K562 (cell line): ENCODE measurements at regions not wholly inside any gene's neighbourhood (a gene's known extent, or its start where the extent isn't known, plus 50 kb on each side); places are given as distances from the start of the nearest gene placed in this dataset.

Source experiments
- ATAC-seq: fragments of 200-7000 bp; cut with Tn5 transposase; 3 replicates; pipeline ENCODE4 v1.9.1; 2020; ENCODE audit warnings: moderate library complexity
- BruUV-seq: library from RNA; stranded (reverse); fragments of 400-500 nt; replicated peaks from 2 replicates; lab custom pipeline; 2021; lab: Mats Ljungman, UMichigan
- CTCF ChIA-PET: fragments of 300-600 bp; formaldehyde crosslinking; extraction: SDS; loops from one replicate; lab custom pipeline; 2021; ENCODE audit warnings: low intra/inter-chr PET ratio; lab: Yijun Ruan, JAX
- POLR2A ChIA-PET: fragments of 300-600, 350-650 bp; sonication (Branson Sonifier 250); formaldehyde crosslinking; extraction: SDS; loops from one replicate; lab custom pipeline; 2021; ENCODE audit warnings: antibody characterized with exemption, inconsistent platforms; lab: Yijun Ruan, JAX
- DNase-seq, 4 experiments: peaks; one replicate each; pipeline versions ENCODE4 v3.0.0 to v3.0.0-alpha.2; 2011 to 2018; ENCODE audit warnings: low spot score in 3 of 4, mixed read lengths in 3 of 4; ENCODE audit errors: extremely low read depth in 1 of 4
- FAIRE-seq: peaks from 2 replicates; lab custom pipeline; 2011; peaks lifted over from hg19 to GRCh38; lab: Jason Lieb, UNC
- H2AFZ ChIP-seq: 2 replicates; pipeline ENCODE4 v1.6.0; 2011; ENCODE audit warnings: low read depth, low read length, control low read depth, inconsistent platforms
- H3K27ac ChIP-seq: fragments of 200-600 bp; 3 replicates; pipeline ENCODE4 v1.8.0; 2011; ENCODE audit warnings: low read depth, mild to moderate bottlenecking, control low read depth, inconsistent platforms, low read length, moderate library complexity, mixed read lengths; ENCODE audit errors: extremely low read depth
- H3K27me3 ChIP-seq, 2 experiments: fragments of 300-600 bp in 1 of 2; 2 replicates in 1 of 2; 3 replicates in 1 of 2; pipeline versions ENCODE4 v1.6.0 to v1.8.0; 2011; ENCODE audit warnings: inconsistent platforms in 2 of 2, low read length in 2 of 2, mild to moderate bottlenecking in 1 of 2, mixed read lengths in 1 of 2, moderate library complexity in 1 of 2; ENCODE audit not compliant: control insufficient read depth in 2 of 2, insufficient read depth in 2 of 2
- H3K36me3 ChIP-seq: fragments of 300-600 bp; 3 replicates; pipeline ENCODE4 v1.8.0; 2011; ENCODE audit warnings: mild to moderate bottlenecking, low read length, inconsistent platforms; ENCODE audit not compliant: control insufficient read depth, insufficient read depth
- H3K4me1 ChIP-seq, 2 experiments: fragments of 200-600 bp in 1 of 2; replicated peaks in 1 of 2; 2 replicates in 1 of 2; 3 replicates in 1 of 2; pipeline versions ENCODE4 v1.5.1 to v1.8.0; 2011; ENCODE audit warnings: inconsistent platforms in 2 of 2, low read length in 2 of 2, mild to moderate bottlenecking in 1 of 2, mixed read lengths in 1 of 2, moderate library complexity in 1 of 2; ENCODE audit not compliant: control insufficient read depth in 2 of 2, insufficient read depth in 2 of 2
- H3K4me2 ChIP-seq: 2 replicates; pipeline ENCODE4 v1.6.1; 2011; ENCODE audit warnings: low read length, control low read depth, inconsistent platforms, mixed read lengths; ENCODE audit not compliant: insufficient read depth
- H3K4me3 ChIP-seq: fragments of 200-600 bp; sonication (generic), shearing (Covaris generic); 2 replicates; pipeline ENCODE4 v1.5.1; 2016; ENCODE audit warnings: control low read depth, inconsistent platforms
- H3K79me2 ChIP-seq: fragments of 200-600 bp; 3 replicates; pipeline ENCODE4 v1.8.0; 2011; ENCODE audit warnings: low read length, inconsistent platforms; ENCODE audit not compliant: control insufficient read depth, insufficient read depth
- H3K9ac ChIP-seq, 2 experiments: 2 replicates each; pipeline versions ENCODE4 v1.6.0 to v1.6.1; 2011; ENCODE audit warnings: low read depth in 2 of 2, low read length in 2 of 2, control low read depth in 1 of 2, inconsistent platforms in 1 of 2, mild to moderate bottlenecking in 1 of 2, mixed read lengths in 1 of 2; ENCODE audit not compliant: insufficient read depth in 1 of 2
- H3K9me1 ChIP-seq: one replicate; pipeline ENCODE4 v1.6.0; 2011; ENCODE audit warnings: inconsistent platforms, mild to moderate bottlenecking, low read length, moderate library complexity; ENCODE audit not compliant: control insufficient read depth, insufficient read depth
- H3K9me3 ChIP-seq: replicated peaks from 2 replicates; pipeline ENCODE4 v1.5.1; 2011; ENCODE audit warnings: low read depth, low read length, inconsistent platforms; ENCODE audit not compliant: control insufficient read depth, insufficient read depth
- H4K20me1 ChIP-seq: replicated peaks from 2 replicates; pipeline ENCODE4 v1.6.1; 2011; ENCODE audit warnings: low read length, inconsistent platforms, mixed read lengths; ENCODE audit not compliant: control insufficient read depth, insufficient read depth
- ATF3 ChIP-seq, 2 experiments: fragments of 450-650 bp in 1 of 2; sonication (generic) in 1 of 2; formaldehyde crosslinking in 1 of 2; IDR thresholded peaks in 1 of 2; conservative IDR thresholded peaks in 1 of 2; 2 replicates each; pipeline versions ENCODE4 v1.6.1 to v1.8.1; 2016 to 2023; ENCODE audit warnings: mild to moderate bottlenecking in 2 of 2, moderate library complexity in 2 of 2, inconsistent platforms in 1 of 2, missing genetic modification reagents in 1 of 2
- CHAMP1 ChIP-seq: fragments of 450-650 bp; IDR thresholded peaks from 2 replicates; pipeline ENCODE4 v1.6.1; 2016; ENCODE audit warnings: mild to moderate bottlenecking
- EGR1 ChIP-seq: fragments of 450-650 bp; conservative IDR thresholded peaks from 2 replicates; pipeline ENCODE4 v1.6.1; 2017; ENCODE audit warnings: mild to moderate bottlenecking
- FOXO4 ChIP-seq: fragments of 450-650 bp; formaldehyde crosslinking; IDR thresholded peaks from 2 replicates; pipeline ENCODE4 v1.4.0; 2020; ENCODE audit warnings: mild to moderate bottlenecking, moderate library complexity
- GTF2E2 ChIP-seq: fragments of 200-800 bp; sonication (Bioruptor generic); IDR thresholded peaks from 2 replicates; pipeline ENCODE4 v1.6.1; 2016; ENCODE audit warnings: missing genetic modification characterization, missing compliant biosample characterization
- MTA3 ChIP-seq: fragments of 450-650 bp; formaldehyde crosslinking; IDR thresholded peaks from 2 replicates; pipeline ENCODE4 v1.6.1; 2017; ENCODE audit warnings: mild to moderate bottlenecking, borderline replicate concordance
- POLR2AphosphoS5 ChIP-seq: IDR thresholded peaks from 2 replicates; pipeline ENCODE4 v1.6.1; 2011; ENCODE audit warnings: mild to moderate bottlenecking, low read depth, low read length, moderate library complexity; ENCODE audit not compliant: control insufficient read depth, insufficient read depth
- RBM22 ChIP-seq: fragments of 200-400 bp; formaldehyde crosslinking; IDR thresholded peaks from 2 replicates; pipeline ENCODE4 v1.6.1; 2018; ENCODE audit warnings: low read length, low read depth; ENCODE audit not compliant: poor library complexity, severe bottlenecking
- SIN3A ChIP-seq, 2 experiments: fragments of 150-350 bp in 1 of 2; IDR thresholded peaks; 2 replicates each; pipeline ENCODE4 v1.6.1; 2011 to 2016; ENCODE audit warnings: borderline replicate concordance in 2 of 2, low read depth in 2 of 2, low read length in 2 of 2, mild to moderate bottlenecking in 2 of 2, moderate library complexity in 2 of 2; ENCODE audit not compliant: control insufficient read depth in 1 of 2
- SMAD1 ChIP-seq: fragments of 150-350 bp; IDR thresholded peaks from 2 replicates; pipeline ENCODE4 v1.6.1; 2014; ENCODE audit warnings: low read length, low read depth; ENCODE audit not compliant: partially characterized antibody
- STAT5A ChIP-seq: IDR thresholded peaks from 2 replicates; pipeline ENCODE4 v1.6.1; 2012; ENCODE audit warnings: low read length, inconsistent platforms, borderline replicate concordance
- TCFL5 ChIP-seq: fragments of 250-450 bp; sonication (Bioruptor Pico); conservative IDR thresholded peaks from 2 replicates; pipeline ENCODE4 v1.6.1; 2021; ENCODE audit warnings: mild to moderate bottlenecking, moderate library complexity, matching md5 sums
- ZBTB17 ChIP-seq: fragments of 450-650 bp; formaldehyde crosslinking; IDR thresholded peaks from 2 replicates; pipeline ENCODE4 v1.4.0; 2020; ENCODE audit warnings: mild to moderate bottlenecking
- ZNF143 ChIP-seq: sonication (generic); formaldehyde crosslinking; IDR thresholded peaks from 2 replicates; pipeline ENCODE4 v1.9.0; 2022; ENCODE audit warnings: mild to moderate bottlenecking, missing genetic modification reagents
- ZNF24 ChIP-seq: fragments of 450-650 bp; IDR thresholded peaks from 2 replicates; pipeline ENCODE4 v1.6.1; 2016
- ZNF277 ChIP-seq: fragments of 250-450 bp; sonication (Bioruptor Pico); IDR thresholded peaks from 2 replicates; pipeline ENCODE4 v1.8.0; 2022; ENCODE audit warnings: inconsistent platforms, mild to moderate bottlenecking, moderate library complexity, borderline replicate concordance
- WGBS: fragments of 100-300 bp; shearing (Covaris generic); methylation state at CpG from one replicate; pipeline ENCODE4 v1.1.6; 2016; ENCODE audit warnings: low coverage, mixed read lengths; ENCODE audit not compliant: insufficient coverage; ENCODE audit errors: missing lambda C conversion rate; 5-methylcytosine and 5-hydroxymethylcytosine counted together
- in situ Hi-C: fragments of 300-500 bp; cut with MboI; formaldehyde crosslinking; loops from 4 replicates; pipeline ENCODE4 v1.15.0; 2018; ENCODE audit warnings: inconsistent platforms, mixed read lengths
- intact Hi-C: fragments of 100-400 bp; cut with micrococcal nuclease; formaldehyde crosslinking; loops from 2 replicates; pipeline ENCODE4 v1.14.2; 2022

- FAIRE-seq (no peak), ATAC-seq (no peak), DNase-seq (no peak)
- no TSS peak for BruUV-seq
- ChIA-PET POLR2A (no interaction called here), CTCF (no interaction called here)
- H3K27me3 ChIP-seq, result peaks cover 0 to 3% of the 10 kb centered on the region in 2 experiments; a peak in 1 of 5 replicates
- WGBS, result 0% methylated on average over 4 of the region's 4 CpGs
- H3K79me2 ChIP-seq, result no peaks in the 10 kb centered on the region
- no peaks in the 10 kb centered on the region for H3K36me3 ChIP-seq
- H3K27ac ChIP-seq, result no peak overlapping the region
- in situ Hi-C loops, result no loop called here
- intact Hi-C loops, result no loop called here
- no peaks in the 10 kb centered on the region for H3K9me1 ChIP-seq
- H3K9me3 ChIP-seq, result no peaks in the 10 kb centered on the region
- no peaks in the 10 kb centered on the region for H3K4me1 ChIP-seq
- H3K4me3 ChIP-seq, result no peak overlapping the region
- H4K20me1 ChIP-seq, result no peaks in the 10 kb centered on the region
- H3K4me2 ChIP-seq, result no peak overlapping the region
- TF ChIP-seq RBM22 (no peak), ZNF24 (no peak), FOXO4 (CRISPR knock-in tag) (no peak), ZBTB17 (CRISPR knock-in tag) (no peak), SMAD1 (no peak), ZNF277 (CRISPR knock-in tag) (no peak), CHAMP1 (no peak), POLR2AphosphoS5 (no peak), TCFL5 (CRISPR knock-in tag) (no peak), ATF3 (IDR thresholded peaks at IDR 0.05) (no peak), ATF3 (CRISPR knock-in tag; conservative IDR thresholded peaks at IDR 0.05) (no peak), GTF2E2 (tag) (no peak), SIN3A (IDR thresholded peaks at IDR 0.05; ENCODE audit: borderline replicate concordance in 2 of 2, control insufficient read depth in 1 of 2, low read depth in 2 of 2, low read length in 2 of 2) (no peak), EGR1 (no peak), ZNF143 (CRISPR knock-in tag) (no peak), STAT5A (no peak), MTA3 (no peak)
- TF ChIP-seq, all 486 proteins: peak for 0
- no peak overlapping the region for H3K9ac ChIP-seq
- no peak overlapping the region for H2AFZ ChIP-seq
These were observed 136.3 kb upstream of the ACTBL2 start for GRCh38 chr5:57618767-57619381.
